SK-N-MC (cell line): ENCODE measurements at regions not wholly inside any gene's neighbourhood (a gene's known extent, or its start where the extent isn't known, plus 50 kb on each side); places are given as distances from the start of the nearest gene placed in this dataset.

Experiments
- EZH2 ChIP-seq: fragments of 200-600 bp; sonication (generic); IDR thresholded peaks from one replicate; pipeline ENCODE4 v1.6.1; 2017; ENCODE audit warnings: antibody characterized with exemption
- FOXP2 ChIP-seq: optimal IDR thresholded peaks from 2 replicates; pipeline ENCODE3; 2011; ENCODE audit warnings: mild to moderate bottlenecking, moderate library complexity; ENCODE audit not compliant: insufficient read depth; ENCODE audit errors: extremely low read length, control extremely low read depth
- POLR2AphosphoS5 ChIP-seq: IDR thresholded peaks from 2 replicates; pipeline ENCODE4 v1.6.1; 2012; ENCODE audit warnings: mild to moderate bottlenecking, low read depth, low read length, borderline replicate concordance

DNA sequence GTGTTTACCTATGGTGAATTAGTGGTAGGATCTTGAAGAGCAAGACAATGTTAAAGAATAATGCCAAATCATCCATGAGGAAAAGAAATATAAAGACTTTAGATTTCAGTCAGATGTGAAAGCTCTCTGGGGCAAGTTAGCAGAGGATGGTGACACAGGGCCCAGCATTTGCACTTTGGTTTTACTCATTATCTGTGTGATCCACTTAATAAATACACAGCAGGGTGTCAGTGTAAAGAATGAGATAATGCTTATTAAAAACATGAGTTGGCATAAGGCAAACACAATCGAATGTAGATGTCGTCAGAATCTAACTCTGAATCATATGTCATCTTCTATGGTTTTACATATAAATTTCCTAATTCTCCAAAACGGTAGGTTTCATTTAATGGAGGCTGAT, 130.4 kb upstream of the PREP start:
- no peak for TF ChIP-seq POLR2AphosphoS5
- TF ChIP-seq EZH2, result no peak
- no peak for TF ChIP-seq FOXP2
